ENCODE measurements at regions not wholly inside any gene's neighbourhood (a gene's known extent, or its start where the extent isn't known, plus 50 kb on each side); places are given as distances from the start of the nearest gene placed in this dataset.

GRCh38 chr2:196449083-196449482 lies 190.4 kb upstream of the CCDC150 start:
- no peak for DNase-seq

- DNase-seq: no peak
Observed at GRCh38 chr2:196452758-196453157, 186.8 kb upstream of the CCDC150 start.

- no peak for DNase-seq
Observed at GRCh38 chr2:196453613-196454047, 185.9 kb upstream of the CCDC150 start.

DNA sequence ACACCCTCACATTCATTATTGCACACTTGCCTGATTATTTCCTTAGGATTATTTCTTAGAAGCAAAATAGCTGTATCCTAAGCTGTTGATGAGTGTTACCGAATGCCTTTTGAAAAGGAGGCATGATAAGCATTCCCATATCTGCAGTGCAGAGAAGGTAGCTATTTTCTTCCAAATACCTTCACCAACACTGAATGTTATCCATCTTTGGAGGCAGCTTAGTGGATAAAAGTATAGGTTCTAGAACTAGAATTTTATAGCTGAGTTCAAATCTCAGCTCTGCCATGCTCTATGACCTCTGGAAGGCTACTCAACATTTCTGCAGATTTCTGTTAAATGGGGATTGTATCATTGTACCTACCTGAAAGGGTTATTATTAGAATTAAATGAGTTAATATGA lies 185.0 kb upstream of the CCDC150 start:
- DNase-seq: no peak

- no peak for DNase-seq
Observed at GRCh38 chr2:196459539-196459938, 180.0 kb upstream of the CCDC150 start.

DNA sequence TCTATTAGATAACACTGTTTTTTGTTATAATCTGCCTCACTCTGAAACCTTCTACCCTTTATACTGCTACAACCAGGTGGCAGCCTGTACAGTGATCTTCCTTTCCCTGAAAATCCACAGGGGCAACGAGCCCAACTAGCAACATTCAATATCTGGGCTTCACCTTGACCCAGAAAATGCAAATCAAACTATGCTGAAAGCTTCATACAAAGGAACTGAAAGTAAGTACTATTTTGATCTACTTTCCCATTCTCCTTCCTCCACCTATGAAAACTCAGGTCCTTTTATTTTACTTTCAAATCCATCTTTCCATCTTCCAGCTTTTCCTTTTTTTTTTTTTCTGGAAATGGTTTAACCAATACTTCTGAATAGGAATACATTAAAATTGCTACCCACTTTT lies 175.8 kb upstream of the CCDC150 start:
- DNase-seq: no peak

DNA sequence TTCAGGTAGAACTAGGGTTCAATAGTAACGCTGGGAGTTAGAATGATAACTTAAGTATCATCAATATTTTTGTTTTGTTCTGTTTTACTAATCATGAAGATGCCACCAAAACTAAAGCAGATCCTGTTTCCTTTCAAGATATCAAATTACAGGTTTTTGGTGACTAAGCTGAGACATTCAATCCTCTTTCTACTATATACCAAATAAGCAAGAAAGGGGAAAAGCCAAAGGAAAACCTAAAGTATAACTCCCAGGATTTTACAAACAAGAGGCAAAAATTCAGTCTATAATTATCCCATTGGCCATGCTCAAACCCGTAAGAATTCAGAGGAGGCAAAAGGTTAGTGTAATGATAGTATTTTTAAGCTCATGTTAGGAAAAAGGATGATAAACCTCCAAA lies 175.2 kb upstream of the CCDC150 start:
- DNase-seq: no peak

DNA sequence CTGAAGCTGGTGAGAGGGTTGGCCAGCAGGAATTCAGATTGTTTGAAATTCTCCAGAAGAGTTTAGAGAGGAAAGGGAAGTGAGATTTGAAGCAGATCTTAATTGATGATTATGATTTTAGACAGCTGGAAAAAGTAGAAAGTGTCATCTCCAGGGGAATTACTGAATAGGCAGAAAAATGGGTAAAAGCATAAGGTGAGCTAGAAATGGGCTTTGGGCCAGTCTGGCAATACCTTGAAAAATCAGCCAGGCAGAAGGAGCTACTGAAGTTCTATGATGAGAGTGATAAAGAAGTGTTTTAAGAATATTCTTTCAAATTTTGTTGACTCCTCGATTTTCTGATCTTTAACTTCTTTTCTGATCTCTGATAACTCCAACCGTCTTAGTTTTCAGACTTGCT lies 172.9 kb upstream of the CCDC150 start:
- DNase-seq: no peak

GRCh38 chr2:196468394-196468793 lies 171.1 kb upstream of the CCDC150 start:
- DNase-seq: no peak

DNA sequence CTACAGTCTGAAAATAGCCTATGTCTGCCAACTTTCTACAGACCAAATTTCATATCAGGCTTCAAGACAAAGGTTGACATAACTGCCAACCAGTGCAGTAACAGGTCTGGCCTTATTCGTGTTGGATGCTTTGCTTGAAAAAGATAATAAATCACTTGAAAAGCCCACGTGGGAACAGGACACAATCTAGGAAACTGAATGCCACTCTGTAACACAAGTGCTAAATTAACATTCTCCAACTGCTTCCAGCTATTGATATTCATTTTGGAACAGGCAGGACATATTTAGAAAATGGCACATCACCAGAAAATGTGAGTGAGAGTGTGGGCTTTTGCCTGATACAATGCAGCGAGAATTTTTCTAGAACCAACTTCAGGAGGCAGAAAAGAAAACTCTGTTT lies 165.9 kb upstream of the CCDC150 start:
- DNase-seq: no peak

- no peak for DNase-seq
Observed at GRCh38 chr2:196475611-196476010, 163.9 kb upstream of the CCDC150 start.

DNA sequence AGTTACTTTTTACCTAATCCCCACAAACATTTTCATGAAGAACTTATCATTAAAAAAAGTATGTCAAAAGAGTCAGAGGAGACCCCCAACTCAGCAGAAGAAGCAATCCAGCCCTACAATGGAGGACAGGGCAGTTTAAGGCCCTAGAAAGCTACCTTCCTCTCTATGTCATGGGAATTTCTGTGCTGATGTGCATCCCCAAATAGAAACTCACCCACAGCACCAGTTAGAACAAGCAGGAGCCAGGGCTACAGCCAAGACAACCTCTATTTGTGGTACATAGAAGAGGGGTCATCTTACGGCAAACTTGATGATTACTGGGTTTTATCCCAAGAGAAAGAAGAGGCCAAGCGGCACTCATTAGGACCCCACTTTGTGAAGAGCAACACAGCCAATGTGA lies 160.9 kb upstream of the CCDC150 start:
- DNase-seq: no peak

GRCh38 chr2:196479350-196479749 lies 160.2 kb upstream of the CCDC150 start:
- DNase-seq: no peak

DNA sequence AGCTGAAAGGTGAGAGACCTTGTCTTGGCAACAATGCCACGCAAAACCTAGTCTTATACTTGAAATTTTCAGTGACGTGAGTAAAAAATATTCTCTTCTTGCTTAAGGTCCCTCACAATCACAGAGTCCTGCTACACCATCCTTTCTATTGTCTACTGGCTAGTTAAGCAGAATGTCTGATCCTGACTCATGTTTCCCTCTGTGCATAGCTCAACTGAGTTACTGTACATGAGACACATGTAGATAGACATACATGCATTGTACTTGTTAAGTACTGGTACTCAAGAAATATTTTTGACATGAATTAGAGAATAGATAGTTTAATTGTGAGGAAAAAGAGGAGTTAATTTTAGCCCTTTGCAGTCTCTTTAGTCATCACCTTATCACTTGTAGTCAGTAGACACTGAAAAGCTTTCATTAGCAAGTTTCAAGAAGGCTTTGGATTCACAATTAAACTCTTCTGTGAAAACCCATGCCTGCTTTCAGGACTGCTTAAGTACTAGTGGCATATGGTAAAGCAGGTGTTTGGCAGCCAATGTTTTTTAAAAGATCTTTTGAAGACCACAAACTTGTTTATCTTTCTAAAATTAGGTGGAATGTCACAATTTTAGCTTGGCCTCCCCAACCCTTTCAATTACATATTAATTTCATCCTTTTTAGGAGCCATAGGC lies 158.7 kb upstream of the CCDC150 start:
- no peak for DNase-seq

- DNase-seq: no peak
Observed at GRCh38 chr2:196481324-196481697, 158.2 kb upstream of the CCDC150 start.

DNA sequence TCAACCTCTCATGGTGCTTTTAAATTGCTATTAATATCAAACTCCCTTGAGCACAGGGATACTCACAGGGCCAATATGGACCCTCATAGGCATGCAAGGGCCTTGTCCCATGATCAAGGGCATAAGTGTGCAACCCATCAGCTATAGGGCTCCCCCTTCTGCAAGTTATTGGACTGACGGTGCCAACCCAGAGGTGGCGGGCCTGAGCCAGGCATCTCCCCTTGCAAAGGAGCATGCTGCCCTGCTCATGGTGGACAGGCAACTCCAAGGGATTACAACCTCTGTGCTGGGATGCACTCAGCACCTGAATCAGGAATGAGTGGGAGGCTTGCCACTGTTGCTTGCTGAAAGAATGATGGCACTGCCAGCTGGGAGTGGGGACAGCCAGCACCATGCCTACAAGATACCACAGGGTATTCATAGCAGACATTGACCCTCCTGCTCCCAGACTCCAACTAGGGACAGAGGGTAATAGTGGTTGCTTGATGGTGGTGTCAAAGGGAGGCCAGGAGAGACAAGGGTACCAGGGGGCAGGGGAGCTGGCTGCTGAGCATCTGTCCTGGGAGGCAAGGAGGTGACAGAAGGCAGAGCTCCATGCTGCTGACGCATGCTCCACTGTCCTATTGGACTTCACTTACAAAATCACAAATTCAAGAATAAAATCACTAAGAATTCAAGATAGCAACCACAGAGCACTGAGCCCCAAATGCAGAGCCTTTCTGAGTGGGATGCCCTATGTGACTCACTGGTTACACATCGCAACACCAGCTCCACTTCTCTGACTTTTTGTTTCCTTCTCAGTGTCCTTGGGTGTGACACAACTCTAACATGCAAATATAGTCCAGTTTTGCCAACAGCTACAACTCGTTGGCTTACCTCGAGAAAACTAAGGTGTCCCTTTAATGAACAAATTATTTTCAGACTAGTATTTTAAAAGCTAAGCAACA lies 157.1 kb upstream of the CCDC150 start:
- no peak for DNase-seq

DNA sequence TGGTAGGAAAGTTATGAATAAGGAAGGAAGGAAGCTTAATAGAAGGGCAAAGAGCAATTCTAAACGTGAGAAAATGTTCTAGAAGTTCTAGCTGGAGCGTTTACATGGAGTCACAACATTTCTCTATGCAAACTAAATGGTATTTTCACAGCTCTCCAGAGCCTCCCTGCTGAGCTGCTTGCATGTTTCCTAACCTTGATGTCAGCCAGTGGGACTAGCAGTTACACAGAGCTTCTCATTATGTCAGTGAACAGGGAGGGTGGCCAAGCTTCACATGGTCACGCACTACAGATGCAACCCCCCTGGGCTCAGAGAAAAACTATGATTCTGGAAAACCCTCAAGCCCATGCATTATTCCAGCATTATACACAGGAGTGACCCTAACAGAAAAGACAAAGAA lies 153.4 kb upstream of the CCDC150 start:
- no peak for DNase-seq

GRCh38 chr2:196487417-196487816 lies 152.1 kb upstream of the CCDC150 start:
- DNase-seq: no peak

GRCh38 chr2:196489371-196489770 lies 150.1 kb upstream of the CCDC150 start:
- DNase-seq: no peak

DNA sequence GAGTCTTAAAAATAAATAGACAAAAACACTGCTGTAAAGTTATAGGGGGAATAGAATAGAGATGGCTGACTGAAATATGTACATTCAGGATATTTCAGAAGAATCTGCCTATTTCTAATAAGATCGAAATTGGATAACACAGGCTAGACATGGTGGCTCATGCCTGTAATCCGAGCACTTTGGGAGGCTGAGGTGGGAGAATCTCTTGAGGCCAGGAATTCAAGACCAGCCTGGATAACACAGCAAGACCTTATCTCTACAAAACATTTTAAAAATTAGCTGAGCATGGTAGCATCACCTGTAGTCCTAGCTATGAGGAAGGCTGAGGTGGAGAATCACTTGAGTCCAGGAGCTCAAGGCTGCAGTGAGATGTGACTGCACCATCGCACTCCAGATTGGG lies 146.6 kb upstream of the CCDC150 start:
- no peak for DNase-seq

DNA sequence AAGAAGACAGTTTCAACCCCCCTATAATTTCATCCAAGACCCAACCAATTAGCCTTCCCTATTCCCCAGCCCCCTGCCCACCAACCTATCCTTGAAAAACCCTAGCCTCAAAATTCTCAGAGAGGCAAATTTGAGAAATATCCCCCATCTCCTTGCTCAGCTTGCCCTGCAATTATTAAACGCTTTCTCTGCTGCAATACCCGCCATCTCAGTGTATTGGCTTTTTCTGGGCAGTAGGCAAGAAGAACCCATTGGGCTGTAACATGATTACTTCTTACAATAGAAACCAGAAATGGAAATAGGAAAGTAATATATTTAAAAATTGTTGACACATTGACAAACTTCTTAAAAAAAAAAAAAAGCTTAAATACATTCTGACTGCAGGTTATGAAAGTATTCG lies 140.6 kb upstream of the CCDC150 start:
- DNase-seq: no peak

DNA sequence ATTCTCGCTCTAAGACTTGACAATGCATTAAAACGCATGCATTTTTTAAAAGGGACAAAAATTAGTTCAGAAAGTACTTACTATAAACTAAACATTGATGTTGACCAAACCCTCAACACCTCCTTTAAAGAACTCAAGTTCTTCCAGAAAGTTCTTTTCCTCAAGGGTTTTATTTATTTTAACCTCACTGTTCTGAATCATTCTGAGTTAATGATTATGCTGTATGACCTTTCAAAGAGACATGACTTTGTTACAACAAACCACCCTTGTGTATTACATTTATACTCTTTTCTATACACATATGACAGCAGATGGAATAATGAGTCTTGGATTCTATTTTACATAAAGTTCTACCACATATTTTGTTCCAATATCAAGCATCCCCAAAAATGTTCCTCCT lies 139.8 kb upstream of the CCDC150 start:
- DNase-seq: no peak

DNA sequence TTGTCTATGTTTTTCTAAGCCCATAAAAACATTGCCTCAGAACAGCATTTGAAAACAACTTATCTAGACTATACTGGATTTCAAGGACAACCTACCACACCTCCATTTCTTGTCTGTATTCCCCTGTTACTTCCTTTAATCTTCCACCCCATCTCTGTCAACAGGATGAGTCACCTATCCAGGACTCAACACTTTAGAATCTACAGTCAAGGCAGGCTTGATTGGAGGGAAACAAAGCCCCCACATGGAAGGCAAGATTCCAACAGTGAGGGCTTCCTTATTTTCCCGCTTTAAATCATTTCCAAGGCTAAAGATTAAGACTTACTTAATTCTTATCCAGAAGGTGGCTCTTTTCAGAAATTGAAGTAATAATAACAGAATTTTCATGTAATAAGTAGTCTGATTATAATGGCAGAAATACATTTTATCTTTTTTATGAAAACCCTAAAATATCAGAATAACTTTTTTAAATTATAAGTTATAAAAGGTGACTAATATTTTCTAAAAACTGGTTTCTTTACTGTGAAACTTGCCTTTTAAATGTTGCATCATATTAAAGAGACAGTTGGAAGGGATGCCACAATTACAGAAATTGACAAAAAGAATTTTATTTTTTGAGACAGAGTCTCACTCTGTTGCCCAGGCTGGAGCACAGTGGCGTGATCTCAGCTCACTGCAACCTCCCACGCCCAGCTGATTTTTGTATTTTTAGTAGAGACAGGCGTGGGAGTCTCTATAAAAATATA lies 138.7 kb upstream of the CCDC150 start:
- DNase-seq: no peak

DNA sequence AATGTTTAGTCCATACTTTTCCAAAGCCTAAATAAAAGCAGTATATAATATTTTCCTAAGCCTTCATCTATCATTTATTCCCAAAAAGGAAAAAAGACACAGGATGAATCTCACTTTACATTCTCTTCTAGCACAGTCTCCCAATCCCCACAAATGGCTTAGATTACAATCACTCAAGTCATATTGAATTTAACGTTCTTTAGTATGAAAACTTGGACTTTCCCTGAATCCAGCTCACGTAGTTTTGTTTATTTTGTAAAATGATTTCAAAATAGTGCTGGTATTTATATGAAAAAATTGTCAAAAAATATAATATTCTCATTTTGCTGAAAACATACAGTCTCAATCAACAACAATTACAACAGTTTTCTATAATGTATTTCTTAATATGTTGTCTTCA lies 137.7 kb upstream of the CCDC150 start:
- no peak for DNase-seq

All from activated T-cell treated with anti-CD3 and anti-CD28 coated beads, Interleukin-2, amount 50 U/mL, for 1 hour (primary cell).